Choroid plexus epithelial cell (primary cell): ENCODE measurements at regions not wholly inside any gene's neighbourhood (a gene's known extent, or its start where the extent isn't known, plus 50 kb on each side); places are given as distances from the start of the nearest gene placed in this dataset.
A peak's percentile ranks its signal among the peaks of the same experiment; 100 is the strongest.

Experiments used
- DNase-seq: peaks from one replicate; pipeline ENCODE4 v3.0.0-alpha.2; 2010; ENCODE audit warnings: low read depth
- H3K4me3 ChIP-seq: 2 replicates; pipeline ENCODE4 v1.5.1; 2011; ENCODE audit warnings: low read depth, mild to moderate bottlenecking, control low read depth, low read length, moderate library complexity
- TF ChIP-seq, protein P1 (sequence below): conservative IDR thresholded peaks from 2 replicates; pipeline ENCODE4 v1.5.1; 2011; ENCODE audit warnings: low read depth, mild to moderate bottlenecking, control low read depth, inconsistent platforms, low read length, moderate library complexity

DNA sequence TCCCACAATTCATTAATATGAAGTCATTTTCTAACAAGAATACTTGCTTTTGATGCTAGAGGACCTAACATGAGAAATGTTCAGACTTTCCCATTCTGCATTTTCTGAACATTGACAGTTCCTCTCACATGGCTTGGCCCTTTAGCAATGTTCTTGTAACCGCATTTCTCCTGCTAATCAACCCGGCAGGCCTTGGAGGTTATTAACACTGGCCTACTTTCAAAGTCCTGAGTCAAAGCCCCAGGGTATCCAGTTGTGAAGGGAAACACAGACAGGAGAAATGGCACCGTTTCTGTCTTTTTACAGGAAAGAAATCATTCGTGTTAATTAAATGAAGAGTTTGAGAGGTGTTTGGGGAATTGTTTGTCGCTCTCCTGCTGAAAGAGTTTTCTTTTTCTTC is 446.5 kb upstream of the MIS18BP1 start:
- TF ChIP-seq, protein P1, sequence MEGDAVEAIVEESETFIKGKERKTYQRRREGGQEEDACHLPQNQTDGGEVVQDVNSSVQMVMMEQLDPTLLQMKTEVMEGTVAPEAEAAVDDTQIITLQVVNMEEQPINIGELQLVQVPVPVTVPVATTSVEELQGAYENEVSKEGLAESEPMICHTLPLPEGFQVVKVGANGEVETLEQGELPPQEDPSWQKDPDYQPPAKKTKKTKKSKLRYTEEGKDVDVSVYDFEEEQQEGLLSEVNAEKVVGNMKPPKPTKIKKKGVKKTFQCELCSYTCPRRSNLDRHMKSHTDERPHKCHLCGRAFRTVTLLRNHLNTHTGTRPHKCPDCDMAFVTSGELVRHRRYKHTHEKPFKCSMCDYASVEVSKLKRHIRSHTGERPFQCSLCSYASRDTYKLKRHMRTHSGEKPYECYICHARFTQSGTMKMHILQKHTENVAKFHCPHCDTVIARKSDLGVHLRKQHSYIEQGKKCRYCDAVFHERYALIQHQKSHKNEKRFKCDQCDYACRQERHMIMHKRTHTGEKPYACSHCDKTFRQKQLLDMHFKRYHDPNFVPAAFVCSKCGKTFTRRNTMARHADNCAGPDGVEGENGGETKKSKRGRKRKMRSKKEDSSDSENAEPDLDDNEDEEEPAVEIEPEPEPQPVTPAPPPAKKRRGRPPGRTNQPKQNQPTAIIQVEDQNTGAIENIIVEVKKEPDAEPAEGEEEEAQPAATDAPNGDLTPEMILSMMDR, result no peak
- H3K4me3 ChIP-seq, result no peak overlapping the region
- DNase-seq, result peak; percentile 18

DNA sequence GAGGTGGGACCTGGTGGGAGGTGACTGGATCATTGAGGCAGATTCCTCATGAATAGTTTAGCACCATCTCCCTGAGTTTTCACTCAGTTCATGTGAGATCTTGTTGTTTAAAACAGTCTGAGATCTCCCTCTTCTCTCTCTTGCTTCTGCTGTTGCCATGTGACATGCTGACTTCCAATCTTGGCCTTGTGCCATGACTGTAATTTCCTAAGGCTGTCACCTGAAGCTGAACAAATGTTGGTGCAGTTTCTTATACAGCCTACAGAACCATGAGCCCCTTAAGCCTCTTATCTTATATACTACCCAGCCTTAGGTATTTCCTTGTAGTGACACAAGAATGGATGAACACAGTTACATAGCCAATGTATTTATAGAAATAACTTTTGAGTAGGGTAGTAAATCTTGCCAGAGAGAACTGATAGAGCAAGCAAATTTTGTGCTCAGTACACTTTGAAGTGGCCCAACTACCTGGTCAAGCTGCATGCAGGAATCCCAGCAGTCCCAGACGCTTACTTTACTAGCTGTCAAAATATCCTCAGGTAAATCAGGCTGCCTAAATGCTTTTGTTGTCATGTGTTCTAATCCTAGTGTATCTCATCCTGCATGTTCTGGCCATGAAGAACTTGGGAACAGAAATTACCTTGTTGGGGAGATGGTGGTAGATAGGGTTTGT is 445.6 kb upstream of the MIS18BP1 start:
- TF ChIP-seq, protein P1, result no peak
- no peak overlapping the region for H3K4me3 ChIP-seq

DNA sequence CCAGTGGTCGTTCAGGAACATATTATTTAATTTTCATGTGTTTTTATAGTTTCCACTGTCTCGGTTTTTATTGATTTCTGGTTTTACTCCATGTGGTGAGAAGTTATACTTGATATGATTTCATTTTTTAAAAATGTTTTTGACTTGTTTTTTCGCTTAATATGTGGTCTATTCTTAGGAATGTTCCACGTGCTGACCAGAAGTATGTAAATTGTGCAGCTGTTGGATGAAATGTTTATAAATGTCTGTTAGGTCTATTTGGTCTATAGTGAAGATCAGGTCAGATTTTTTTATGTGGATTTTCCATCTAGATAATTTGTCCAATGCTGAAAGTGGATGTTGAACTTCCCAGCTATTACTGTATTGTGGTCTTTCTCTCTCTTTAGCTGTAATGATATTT is 433.8 kb upstream of the MIS18BP1 start:
- no peak overlapping the region for H3K4me3 ChIP-seq
- TF ChIP-seq, protein P1, result no peak
- DNase-seq, result peak; percentile 26

More for the DNA sequence above, 445.6 kb upstream of the MIS18BP1 start:
- DNase-seq, result peak; percentile 24

DNA sequence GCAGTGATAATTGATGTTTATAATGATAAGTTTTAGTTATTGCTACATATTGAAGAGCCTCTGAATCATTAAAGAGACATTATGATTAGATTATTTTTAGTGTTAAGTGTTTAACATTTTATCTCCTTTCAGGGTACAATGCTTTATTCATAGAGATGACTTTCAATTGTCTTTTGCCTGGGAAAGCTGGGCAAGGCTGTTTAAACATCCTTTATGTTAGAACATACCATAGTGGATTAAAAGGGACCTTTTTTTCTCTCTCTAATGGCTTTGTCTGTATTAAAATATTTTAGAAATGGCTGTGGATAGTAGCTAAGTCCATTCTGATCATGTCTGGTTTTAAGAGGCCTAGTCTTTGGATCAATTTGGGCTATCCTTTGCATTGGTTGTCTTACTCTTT is 427.5 kb upstream of the MIS18BP1 start:
- TF ChIP-seq, protein P1, result no peak
- no peak overlapping the region for H3K4me3 ChIP-seq
- no peak for DNase-seq

DNA sequence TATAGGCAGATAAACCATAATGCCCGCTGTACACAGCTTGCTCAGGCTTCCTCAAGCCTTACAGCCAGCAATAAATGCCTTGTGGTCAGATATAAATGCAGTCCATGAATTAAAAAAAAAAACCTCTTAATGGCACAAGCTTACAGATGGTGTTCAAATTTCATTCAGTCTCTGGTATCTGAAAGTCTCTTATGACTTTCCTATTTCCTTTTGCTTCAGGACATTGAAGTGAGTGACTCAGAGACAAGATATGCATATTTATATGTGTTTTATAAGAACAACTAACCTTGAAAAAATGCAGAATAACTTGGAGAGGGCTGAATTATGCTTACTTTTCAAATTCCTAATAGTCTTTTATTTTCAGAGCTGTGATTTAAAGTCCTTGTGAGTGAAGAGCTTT is 426.9 kb upstream of the MIS18BP1 start:
- peak; percentile 87 for DNase-seq
- TF ChIP-seq, protein P1, result no peak
- no peak overlapping the region for H3K4me3 ChIP-seq

DNA sequence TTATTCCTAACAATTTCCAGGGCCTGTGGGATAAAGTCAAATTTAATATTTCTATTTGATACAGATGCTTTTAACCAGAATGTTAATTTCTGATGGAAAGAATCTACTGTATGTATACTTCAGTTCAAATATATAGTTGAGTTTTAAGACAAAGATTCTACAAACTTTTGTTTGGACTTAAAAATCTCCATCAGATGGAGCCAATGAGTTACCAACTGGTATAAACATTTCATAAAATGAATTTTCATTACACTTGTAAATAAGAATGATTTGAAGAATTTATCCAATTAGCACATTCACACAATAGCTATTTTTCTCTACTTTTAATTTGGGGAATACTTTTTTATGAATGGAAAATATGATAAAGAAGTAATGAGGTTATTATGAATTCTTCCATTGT is 425.2 kb upstream of the MIS18BP1 start:
- peak; percentile 16 for DNase-seq
- TF ChIP-seq, protein P1, result no peak
- H3K4me3 ChIP-seq, result no peak overlapping the region

DNA sequence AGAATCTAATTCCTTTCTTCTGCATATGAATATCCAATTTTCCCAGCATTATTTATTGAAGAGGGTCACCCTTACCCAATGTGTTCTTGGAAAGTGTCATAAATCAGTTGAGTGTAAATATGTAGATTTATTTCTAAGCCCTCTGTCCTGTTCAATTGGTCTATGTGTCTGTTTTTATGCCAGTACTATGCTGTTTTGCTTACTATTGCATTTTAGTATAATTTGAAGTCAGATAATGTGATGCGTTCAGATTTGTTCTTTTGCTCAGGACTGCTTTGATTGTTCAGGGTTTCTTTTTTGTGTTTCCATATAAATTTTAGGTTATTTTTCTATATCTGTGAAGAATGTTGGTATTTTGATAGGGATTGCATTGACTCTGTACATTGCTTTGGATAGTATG is 420.4 kb upstream of the MIS18BP1 start:
- no peak for DNase-seq
- TF ChIP-seq, protein P1, result no peak
- H3K4me3 ChIP-seq, result no peak overlapping the region
